ENCODE measurements at regions not wholly inside any gene's neighbourhood (a gene's known extent, or its start where the extent isn't known, plus 50 kb on each side); places are given as distances from the start of the nearest gene placed in this dataset.

DNA sequence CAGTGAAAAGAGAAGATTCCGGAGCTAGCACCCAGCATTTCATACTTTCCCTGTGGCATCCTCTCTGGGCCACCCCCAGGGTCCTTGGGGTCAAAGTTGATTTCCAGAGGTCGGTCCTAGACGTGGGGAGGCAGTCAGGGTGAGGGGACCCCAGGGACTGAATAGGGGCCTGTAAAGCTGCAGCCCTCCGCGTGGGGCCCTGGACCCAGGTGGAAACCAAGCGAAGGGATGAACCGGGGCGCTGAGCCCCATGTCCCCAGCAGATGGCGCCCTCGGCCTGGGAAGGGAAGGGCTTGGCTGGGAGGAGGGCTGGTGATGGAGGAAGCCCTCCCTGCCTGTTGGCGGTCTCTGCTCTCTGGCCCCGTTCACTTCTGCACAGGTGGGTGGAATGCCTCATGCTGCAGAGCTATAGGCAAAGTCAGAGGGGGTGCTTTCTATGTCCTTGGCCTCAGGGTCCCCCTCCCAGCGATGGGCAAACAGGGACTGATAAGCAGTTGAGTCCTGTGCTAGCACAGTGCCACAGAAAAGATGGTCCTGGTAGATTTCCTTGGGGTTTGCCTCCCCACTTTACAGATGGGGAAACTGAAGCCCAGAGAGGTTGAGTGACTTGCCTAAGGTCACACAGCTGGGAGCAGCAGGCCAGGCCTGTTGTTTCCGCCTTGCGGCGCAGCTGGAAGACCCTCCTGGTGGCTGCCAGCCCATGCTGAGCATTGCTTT is 163.4 kb upstream of the CIBAR2 start:
- Histone ChIP-seq H2AFZ (ENCODE audit: insufficient read depth, low read length, poor library complexity) (no peak overlapping the region), H4K12ac (ENCODE audit: low read depth, low read length) (no peak overlapping the region), H2BK5ac (ENCODE audit: low read depth, low read length, poor library complexity) (no peak overlapping the region), H3K27me3 (ENCODE audit: insufficient read depth, low read length) (no peaks in the 10 kb centered on the region), H3K4me2 (ENCODE audit: low read length) (no peak overlapping the region), H3K9me3 (ENCODE audit: insufficient read depth, low read depth, low read length) (peaks cover 2% of the 10 kb centered on the region), H3K36me3 (ENCODE audit: control insufficient read depth in 1 of 2, insufficient read depth in 2 of 2, low read length in 2 of 2) (peaks cover 0 to 2% of the 10 kb centered on the region in 2 experiments), H2AK5ac (ENCODE audit: low read length) (no peak overlapping the region), H3K79me1 (ENCODE audit: low read length) (no peaks in the 10 kb centered on the region), H3K23ac (ENCODE audit: low read length) (no peak overlapping the region), H4K8ac (ENCODE audit: low read depth, low read length) (no peak overlapping the region), H3K18ac (ENCODE audit: low read length) (no peak overlapping the region), H3K4me1 (ENCODE audit: control insufficient read depth in 1 of 2, insufficient read depth in 2 of 2, low read length in 2 of 2) (no peaks in the 10 kb centered on the region), H3K4me3 (ENCODE audit: low read depth, low read length) (no peak overlapping the region), H3K4ac (ENCODE audit: low read depth, low read length) (no peak overlapping the region), H2BK120ac (ENCODE audit: insufficient read depth, low read length, poor library complexity) (no peak overlapping the region), H2BK12ac (ENCODE audit: low read length) (no peak overlapping the region), H3K14ac (ENCODE audit: low read length) (no peak overlapping the region), H3K79me2 (ENCODE audit: control insufficient read depth, insufficient read depth, low read length, poor library complexity) (no peaks in the 10 kb centered on the region), H4K91ac (ENCODE audit: low read depth, low read length) (no peak overlapping the region), H3K9ac (ENCODE audit: low read length) (no peak overlapping the region), H3K27ac (ENCODE audit: low read depth, low read length) (no peak overlapping the region)
- DNase-seq, result peak; percentile 24 to 72
- no CpG with 5 or more reads among the region's 16 CpGs for WGBS (ENCODE audit: extremely low coverage, insufficient coverage, insufficient read length)

DNA sequence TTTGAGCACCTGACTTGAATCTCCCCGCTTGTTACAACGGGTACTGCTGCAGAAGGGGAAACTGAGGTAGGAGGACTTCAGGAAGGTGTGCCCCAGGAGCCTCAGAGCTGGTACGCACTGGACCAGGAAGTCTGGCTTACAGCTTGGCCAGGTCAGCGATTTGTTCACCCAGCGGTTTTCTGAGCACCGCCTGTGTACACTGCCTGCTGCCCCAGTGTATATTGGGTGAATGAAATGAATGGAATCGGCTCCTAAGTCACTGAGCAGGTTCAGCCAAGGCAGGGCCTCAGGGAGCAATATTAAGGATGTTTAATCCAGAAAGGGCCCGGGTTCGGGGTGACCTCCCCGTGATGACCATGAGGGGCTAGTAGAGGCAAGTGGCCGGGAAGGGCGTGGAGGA is 164.0 kb upstream of the CIBAR2 start:
- Histone ChIP-seq H3K18ac (ENCODE audit: low read length) (no peak overlapping the region), H3K9ac (ENCODE audit: low read length) (no peak overlapping the region), H3K14ac (ENCODE audit: low read length) (no peak overlapping the region), H3K79me2 (ENCODE audit: control insufficient read depth, insufficient read depth, low read length, poor library complexity) (no peaks in the 10 kb centered on the region), H3K23ac (ENCODE audit: low read length) (no peak overlapping the region), H3K27me3 (ENCODE audit: insufficient read depth, low read length) (no peaks in the 10 kb centered on the region), H2BK5ac (ENCODE audit: low read depth, low read length, poor library complexity) (no peak overlapping the region), H2BK120ac (ENCODE audit: insufficient read depth, low read length, poor library complexity) (no peak overlapping the region), H2AFZ (ENCODE audit: insufficient read depth, low read length, poor library complexity) (no peak overlapping the region), H3K36me3 (ENCODE audit: control insufficient read depth in 1 of 2, insufficient read depth in 2 of 2, low read length in 2 of 2) (peaks cover 0 to 2% of the 10 kb centered on the region in 2 experiments), H3K4me1 (ENCODE audit: control insufficient read depth in 1 of 2, insufficient read depth in 2 of 2, low read length in 2 of 2) (no peaks in the 10 kb centered on the region), H3K4ac (ENCODE audit: low read depth, low read length) (no peak overlapping the region), H3K4me2 (ENCODE audit: low read length) (no peak overlapping the region), H3K79me1 (ENCODE audit: low read length) (no peaks in the 10 kb centered on the region), H4K12ac (ENCODE audit: low read depth, low read length) (no peak overlapping the region), H4K8ac (ENCODE audit: low read depth, low read length) (no peak overlapping the region), H3K27ac (ENCODE audit: low read depth, low read length) (no peak overlapping the region), H2AK5ac (ENCODE audit: low read length) (no peak overlapping the region), H3K4me3 (ENCODE audit: low read depth, low read length) (no peak overlapping the region), H2BK12ac (ENCODE audit: low read length) (no peak overlapping the region), H3K9me3 (ENCODE audit: insufficient read depth, low read depth, low read length) (peaks cover 2% of the 10 kb centered on the region), H4K91ac (ENCODE audit: low read depth, low read length) (no peak overlapping the region)
- WGBS (ENCODE audit: extremely low coverage, insufficient coverage, insufficient read length), result no CpG with 5 or more reads among the region's 12 CpGs
- DNase-seq, result no peak

DNA sequence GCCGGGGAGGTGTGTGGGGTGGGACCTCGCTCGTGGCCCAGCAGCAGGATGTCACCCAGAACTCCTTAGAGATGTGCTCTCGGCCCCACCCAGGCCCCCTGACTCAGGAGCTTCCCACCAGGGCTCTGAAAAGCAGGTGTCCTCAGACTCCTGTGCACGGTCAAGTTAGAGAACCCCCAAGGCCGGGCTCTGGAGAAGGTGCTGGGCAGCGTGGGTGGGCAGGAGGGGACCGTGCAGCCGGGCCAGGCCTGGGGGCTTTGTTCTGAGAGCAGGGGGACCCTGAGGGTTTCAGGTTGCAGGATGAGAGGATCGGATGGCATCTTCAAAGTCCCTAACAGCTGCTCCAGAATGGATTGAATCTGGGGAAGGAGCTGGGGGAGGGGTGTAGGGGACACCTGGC is 164.4 kb upstream of the CIBAR2 start:
- no peaks in the 10 kb centered on the region for H3K4me1 ChIP-seq (ENCODE audit: control insufficient read depth in 1 of 2, insufficient read depth in 2 of 2, low read length in 2 of 2)
- H3K79me1 ChIP-seq (ENCODE audit: low read length), result no peaks in the 10 kb centered on the region
- H3K36me3 ChIP-seq (ENCODE audit: control insufficient read depth in 1 of 2, insufficient read depth in 2 of 2, low read length in 2 of 2), result peaks cover 0 to 2% of the 10 kb centered on the region in 2 experiments
- no peak overlapping the region for H2BK5ac ChIP-seq (ENCODE audit: low read depth, low read length, poor library complexity)
- DNase-seq, result no peak
- no peak overlapping the region for H4K91ac ChIP-seq (ENCODE audit: low read depth, low read length)
- H4K12ac ChIP-seq (ENCODE audit: low read depth, low read length), result no peak overlapping the region
- no peak overlapping the region for H3K4me2 ChIP-seq (ENCODE audit: low read length)
- WGBS (ENCODE audit: extremely low coverage, insufficient coverage, insufficient read length), result no CpG with 5 or more reads among the region's 10 CpGs
- no peak overlapping the region for H3K18ac ChIP-seq (ENCODE audit: low read length)
- H3K9me3 ChIP-seq (ENCODE audit: insufficient read depth, low read depth, low read length), result peaks cover 2% of the 10 kb centered on the region
- H3K79me2 ChIP-seq (ENCODE audit: control insufficient read depth, insufficient read depth, low read length, poor library complexity), result no peaks in the 10 kb centered on the region
- no peaks in the 10 kb centered on the region for H3K27me3 ChIP-seq (ENCODE audit: insufficient read depth, low read length)
- H2BK120ac ChIP-seq (ENCODE audit: insufficient read depth, low read length, poor library complexity), result no peak overlapping the region
- no peak overlapping the region for H2AK5ac ChIP-seq (ENCODE audit: low read length)
- H4K8ac ChIP-seq (ENCODE audit: low read depth, low read length), result no peak overlapping the region
- H3K9ac ChIP-seq (ENCODE audit: low read length), result no peak overlapping the region
- H3K4ac ChIP-seq (ENCODE audit: low read depth, low read length), result no peak overlapping the region
- H3K14ac ChIP-seq (ENCODE audit: low read length), result no peak overlapping the region
- H2AFZ ChIP-seq (ENCODE audit: insufficient read depth, low read length, poor library complexity), result no peak overlapping the region
- H2BK12ac ChIP-seq (ENCODE audit: low read length), result no peak overlapping the region
- H3K4me3 ChIP-seq (ENCODE audit: low read depth, low read length), result no peak overlapping the region
- no peak overlapping the region for H3K23ac ChIP-seq (ENCODE audit: low read length)
- H3K27ac ChIP-seq (ENCODE audit: low read depth, low read length), result no peak overlapping the region

- no peaks in the 10 kb centered on the region for H3K79me2 ChIP-seq (ENCODE audit: control insufficient read depth, insufficient read depth, low read length, poor library complexity)
- no peak for DNase-seq
- no peak overlapping the region for H3K4me3 ChIP-seq (ENCODE audit: low read depth, low read length)
- H3K18ac ChIP-seq (ENCODE audit: low read length), result no peak overlapping the region
- no peak overlapping the region for H2BK12ac ChIP-seq (ENCODE audit: low read length)
- H3K23ac ChIP-seq (ENCODE audit: low read length), result no peak overlapping the region
- no peak overlapping the region for H2AK5ac ChIP-seq (ENCODE audit: low read length)
- no peak overlapping the region for H2AFZ ChIP-seq (ENCODE audit: insufficient read depth, low read length, poor library complexity)
- H3K4ac ChIP-seq (ENCODE audit: low read depth, low read length), result no peak overlapping the region
- H4K12ac ChIP-seq (ENCODE audit: low read depth, low read length), result no peak overlapping the region
- no CpG with 5 or more reads among the region's 11 CpGs for WGBS (ENCODE audit: extremely low coverage, insufficient coverage, insufficient read length)
- H3K9ac ChIP-seq (ENCODE audit: low read length), result no peak overlapping the region
- H3K14ac ChIP-seq (ENCODE audit: low read length), result no peak overlapping the region
- H4K91ac ChIP-seq (ENCODE audit: low read depth, low read length), result no peak overlapping the region
- no peaks in the 10 kb centered on the region for H3K27me3 ChIP-seq (ENCODE audit: insufficient read depth, low read length)
- no peak overlapping the region for H3K27ac ChIP-seq (ENCODE audit: low read depth, low read length)
- H3K4me2 ChIP-seq (ENCODE audit: low read length), result no peak overlapping the region
- H3K4me1 ChIP-seq (ENCODE audit: control insufficient read depth in 1 of 2, insufficient read depth in 2 of 2, low read length in 2 of 2), result no peaks in the 10 kb centered on the region
- no peak overlapping the region for H4K8ac ChIP-seq (ENCODE audit: low read depth, low read length)
- H3K79me1 ChIP-seq (ENCODE audit: low read length), result no peaks in the 10 kb centered on the region
- peaks cover 0 to 2% of the 10 kb centered on the region in 2 experiments for H3K36me3 ChIP-seq (ENCODE audit: control insufficient read depth in 1 of 2, insufficient read depth in 2 of 2, low read length in 2 of 2)
- H2BK120ac ChIP-seq (ENCODE audit: insufficient read depth, low read length, poor library complexity), result no peak overlapping the region
- H3K9me3 ChIP-seq (ENCODE audit: insufficient read depth, low read depth, low read length), result no peaks in the 10 kb centered on the region
- H2BK5ac ChIP-seq (ENCODE audit: low read depth, low read length, poor library complexity), result no peak overlapping the region
Observed at GRCh38 chr16:85278839-85279238, 166.6 kb upstream of the CIBAR2 start.

Data from trophoblast cell (in vitro differentiated cells and primary cell).